SK-N-MC (cell line): ENCODE measurements at regions not wholly inside any gene's neighbourhood (a gene's known extent, or its start where the extent isn't known, plus 50 kb on each side); places are given as distances from the start of the nearest gene placed in this dataset.

Experiments
- EZH2 ChIP-seq: fragments of 200-600 bp; sonication (generic); IDR thresholded peaks from one replicate; pipeline ENCODE4 v1.6.1; 2017; ENCODE audit warnings: antibody characterized with exemption
- FOXP2 ChIP-seq: optimal IDR thresholded peaks from 2 replicates; pipeline ENCODE3; 2011; ENCODE audit warnings: mild to moderate bottlenecking, moderate library complexity; ENCODE audit not compliant: insufficient read depth; ENCODE audit errors: extremely low read length, control extremely low read depth
- POLR2AphosphoS5 ChIP-seq: IDR thresholded peaks from 2 replicates; pipeline ENCODE4 v1.6.1; 2012; ENCODE audit warnings: mild to moderate bottlenecking, low read depth, low read length, borderline replicate concordance

GRCh38 chr15:69697916-69698315, 245.3 kb downstream of the RPLP1 start:
- TF ChIP-seq EZH2 = no peak
- no peak for TF ChIP-seq FOXP2
- TF ChIP-seq POLR2AphosphoS5 = no peak
